GM12878 (cell line): ENCODE measurements at regions not wholly inside any gene's neighbourhood (a gene's known extent, or its start where the extent isn't known, plus 50 kb on each side); places are given as distances from the start of the nearest gene placed in this dataset.
A peak's percentile ranks its signal among the peaks of the same experiment; 100 is the strongest.

Experiments
- ATAC-seq: fragments of 200-7000 bp; cut with Tn5 transposase; 3 replicates; pipeline ENCODE4 v1.9.1; 2020; ENCODE audit warnings: mild to moderate bottlenecking, moderate library complexity
- BruUV-seq: library from RNA; stranded (reverse); fragments of 400-500 nt; replicated peaks from 2 replicates; lab custom pipeline; 2021; lab: Mats Ljungman, UMichigan
- CTCF ChIA-PET: fragments of 300-600 bp; sonication (Branson Sonifier 250); formaldehyde crosslinking; extraction: SDS; loops from one replicate; lab custom pipeline; 2021; ENCODE audit warnings: inconsistent platforms; lab: Yijun Ruan, JAX
- POLR2A ChIA-PET: fragments of 350-600 bp; formaldehyde crosslinking; extraction: SDS; loops from one replicate; lab custom pipeline; 2021; ENCODE audit warnings: inconsistent platforms; lab: Charles Lee
- RAD21 ChIA-PET: fragments of 300-600 bp; sonication (Branson Sonifier 250); formaldehyde crosslinking; loops from one replicate; lab custom pipeline; 2023; ENCODE audit warnings: antibody characterized with exemption; ENCODE audit not compliant: unreplicated experiment; lab: Charles Lee
- SMC1A ChIA-PET: fragments of 300-600 bp; sonication (Branson Sonifier 250); formaldehyde crosslinking; loops from one replicate; lab custom pipeline; 2023; ENCODE audit not compliant: unreplicated experiment, uncharacterized antibody; lab: Charles Lee
- DNase-seq: peaks from one replicate; pipeline ENCODE4 v3.0.0-alpha.2; 2011; ENCODE audit warnings: low read depth, low spot score
- FAIRE-seq: peaks from 3 replicates; lab custom pipeline; 2011; peaks lifted over from hg19 to GRCh38; lab: Jason Lieb, UNC
- H2AFZ ChIP-seq: 2 replicates; pipeline ENCODE4 v1.6.0; 2011; ENCODE audit warnings: low read depth, low read length, control low read depth; ENCODE audit not compliant: control insufficient read depth
- H3K27ac ChIP-seq: 2 replicates; pipeline ENCODE4 v1.5.1; 2011; ENCODE audit warnings: control low read depth; ENCODE audit not compliant: control insufficient read depth, insufficient read depth
- H3K27me3 ChIP-seq, 2 experiments: replicated peaks in 1 of 2; 2 replicates each; pipeline versions ENCODE4 v1.6.0 to v1.6.1; 2011; ENCODE audit warnings: low read length in 1 of 2; ENCODE audit not compliant: control insufficient read depth in 2 of 2, insufficient read depth in 2 of 2
- H3K36me3 ChIP-seq, 2 experiments: 2 replicates each; pipeline ENCODE4 v1.5.1; 2011; ENCODE audit warnings: low read length in 1 of 2; ENCODE audit not compliant: control insufficient read depth in 2 of 2, insufficient read depth in 2 of 2
- H3K4me1 ChIP-seq: 2 replicates; pipeline ENCODE4 v1.6.1; 2011; ENCODE audit warnings: mild to moderate bottlenecking, low read length, moderate library complexity, mixed read lengths; ENCODE audit not compliant: control insufficient read depth, insufficient read depth
- H3K4me2 ChIP-seq: 2 replicates; pipeline ENCODE4 v1.6.0; 2011; ENCODE audit warnings: control low read depth; ENCODE audit not compliant: control insufficient read depth, insufficient read depth
- H3K4me3 ChIP-seq: fragments of 200-600 bp; sonication (generic); 2 replicates; pipeline ENCODE4 v1.5.1; 2016
- H3K79me2 ChIP-seq: 2 replicates; pipeline ENCODE4 v1.6.0; 2011; ENCODE audit warnings: low read length; ENCODE audit not compliant: control insufficient read depth, insufficient read depth
- H3K9ac ChIP-seq: 2 replicates; pipeline ENCODE4 v1.8.0; 2011; ENCODE audit warnings: low read length, control low read depth, mixed read lengths; ENCODE audit not compliant: control insufficient read depth, insufficient read depth
- H3K9me3 ChIP-seq: replicated peaks from 3 replicates; pipeline ENCODE4 v1.5.1; 2011; ENCODE audit warnings: mild to moderate bottlenecking, low read length; ENCODE audit not compliant: control insufficient read depth, insufficient read depth
- H4K20me1 ChIP-seq: 2 replicates; pipeline ENCODE4 v1.6.0; 2011; ENCODE audit not compliant: control insufficient read depth, insufficient read depth
- CEBPZ ChIP-seq: fragments of 150-350 bp; IDR thresholded peaks from 2 replicates; pipeline ENCODE4 v1.6.1; 2016; ENCODE audit warnings: low read depth, low read length
- E4F1 ChIP-seq: fragments of 450-650 bp; IDR thresholded peaks from 2 replicates; pipeline ENCODE4 v1.6.1; 2018; ENCODE audit warnings: borderline replicate concordance, mild to moderate bottlenecking; ENCODE audit not compliant: partially characterized antibody
- ELK1 ChIP-seq: IDR thresholded peaks from 2 replicates; pipeline ENCODE4 v1.6.1; 2012; ENCODE audit warnings: low read depth, low read length, improper control_type of control experiment
- GATAD2B ChIP-seq: fragments of 450-650 bp; conservative IDR thresholded peaks from 2 replicates; pipeline ENCODE4 v1.6.1; 2017; ENCODE audit warnings: low read depth, mild to moderate bottlenecking, moderate library complexity
- NFIC ChIP-seq: IDR thresholded peaks from 2 replicates; pipeline ENCODE4 v1.6.1; 2012; ENCODE audit warnings: low read depth, mild to moderate bottlenecking, inconsistent platforms, low read length, moderate library complexity
- NR2C1 ChIP-seq: fragments of 450-650 bp; IDR thresholded peaks from 2 replicates; pipeline ENCODE4 v1.6.1; 2017; ENCODE audit warnings: antibody characterized with exemption, mild to moderate bottlenecking, moderate library complexity
- SMC3 ChIP-seq: IDR thresholded peaks from 2 replicates; pipeline ENCODE4 v1.6.1; 2011; ENCODE audit warnings: low read length, improper control_type of control experiment, borderline replicate concordance
- SP1 ChIP-seq: IDR thresholded peaks from one replicate; pipeline ENCODE4 v1.6.1; 2011; ENCODE audit warnings: low read depth, low read length
- SUZ12 ChIP-seq: fragments of 200-600 bp; sonication (generic); IDR thresholded peaks from one replicate; pipeline ENCODE4 v1.6.1; 2018; ENCODE audit warnings: antibody characterized with exemption, mild to moderate bottlenecking; ENCODE audit not compliant: unreplicated experiment
- TBL1XR1 ChIP-seq: IDR thresholded peaks from 2 replicates; pipeline ENCODE4 v1.6.1; 2012; ENCODE audit warnings: low read depth, low read length, improper control_type of control experiment
- TCF12 ChIP-seq: IDR thresholded peaks from 2 replicates; pipeline ENCODE4 v1.6.1; 2011; ENCODE audit warnings: low read depth, mild to moderate bottlenecking, low read length
- WGBS: methylation state at CpG from one replicate; pipeline ENCODE4 v1.1.6; 2016; ENCODE audit warnings: low lambda C conversion rate; ENCODE audit not compliant: insufficient replicate concordance, insufficient coverage; ENCODE audit errors: missing lambda C conversion rate; 5-methylcytosine and 5-hydroxymethylcytosine counted together
- in situ Hi-C: fragments of 300-500 bp; cut with MboI; formaldehyde crosslinking; loops from 9 replicates; pipeline ENCODE4 v1.14.3; 2018; ENCODE audit warnings: mixed read lengths
- intact Hi-C: fragments of 100-400 bp; cut with micrococcal nuclease; formaldehyde crosslinking; loops from one replicate; pipeline ENCODE4 v1.14.2; 2022; ENCODE audit not compliant: unreplicated experiment
- TF ChIP-seq, protein P1 (sequence below): IDR thresholded peaks from 2 replicates; pipeline ENCODE4 v1.6.1; 2011; ENCODE audit warnings: borderline replicate concordance, low read depth, mild to moderate bottlenecking, moderate library complexity, mixed read lengths, low read length; ENCODE audit not compliant: insufficient read depth; ENCODE audit errors: extremely low read length
- TF ChIP-seq, protein P2 (sequence below): fragments of 450-650 bp; IDR thresholded peaks from 2 replicates; pipeline ENCODE4 v1.6.1; 2016; ENCODE audit warnings: mild to moderate bottlenecking

DNA sequence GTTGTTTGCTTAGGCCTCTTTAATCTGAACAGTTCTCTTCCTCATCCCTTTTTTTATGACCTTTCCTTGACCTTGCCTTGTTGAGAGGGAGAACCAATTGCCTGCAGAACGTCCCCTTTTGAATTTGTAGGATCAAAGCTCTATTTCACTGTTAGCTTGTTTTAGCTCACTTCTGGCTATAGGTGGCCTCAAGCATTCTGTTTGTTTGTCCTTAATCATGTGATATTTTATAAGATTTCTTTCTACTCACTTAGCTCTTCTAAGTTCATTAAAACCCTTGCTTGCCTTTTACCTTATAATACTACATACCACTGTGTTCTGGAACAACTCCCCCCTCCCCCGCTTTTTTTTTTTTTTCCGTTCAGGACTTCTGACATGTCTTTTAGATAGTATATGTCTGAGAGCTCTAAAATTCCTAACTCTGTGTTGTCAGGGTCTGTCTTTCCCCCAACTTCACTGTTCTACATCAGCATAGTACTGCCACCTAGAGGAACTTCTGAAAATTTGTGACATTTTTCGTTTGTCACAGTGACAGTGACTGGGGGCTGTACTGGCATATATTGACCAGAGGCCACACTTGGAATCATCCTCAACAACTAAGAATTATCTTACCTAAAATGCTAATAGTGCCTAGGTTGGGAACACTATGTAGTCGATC is 128.5 kb downstream of the LARP7 start:
- peak; percentile 7 for DNase-seq
- H3K4me1 ChIP-seq: no peaks in the 10 kb centered on the region; the same call in 1 of the 2 replicates
- H3K27me3 ChIP-seq: no peaks in the 10 kb centered on the region
- TF ChIP-seq GATAD2B: no peak
- TF ChIP-seq, protein P1, sequence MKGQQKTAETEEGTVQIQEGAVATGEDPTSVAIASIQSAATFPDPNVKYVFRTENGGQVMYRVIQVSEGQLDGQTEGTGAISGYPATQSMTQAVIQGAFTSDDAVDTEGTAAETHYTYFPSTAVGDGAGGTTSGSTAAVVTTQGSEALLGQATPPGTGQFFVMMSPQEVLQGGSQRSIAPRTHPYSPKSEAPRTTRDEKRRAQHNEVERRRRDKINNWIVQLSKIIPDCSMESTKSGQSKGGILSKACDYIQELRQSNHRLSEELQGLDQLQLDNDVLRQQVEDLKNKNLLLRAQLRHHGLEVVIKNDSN: no peak
- no peak for TF ChIP-seq E4F1
- no peak for TF ChIP-seq CEBPZ
- TF ChIP-seq, protein P2, sequence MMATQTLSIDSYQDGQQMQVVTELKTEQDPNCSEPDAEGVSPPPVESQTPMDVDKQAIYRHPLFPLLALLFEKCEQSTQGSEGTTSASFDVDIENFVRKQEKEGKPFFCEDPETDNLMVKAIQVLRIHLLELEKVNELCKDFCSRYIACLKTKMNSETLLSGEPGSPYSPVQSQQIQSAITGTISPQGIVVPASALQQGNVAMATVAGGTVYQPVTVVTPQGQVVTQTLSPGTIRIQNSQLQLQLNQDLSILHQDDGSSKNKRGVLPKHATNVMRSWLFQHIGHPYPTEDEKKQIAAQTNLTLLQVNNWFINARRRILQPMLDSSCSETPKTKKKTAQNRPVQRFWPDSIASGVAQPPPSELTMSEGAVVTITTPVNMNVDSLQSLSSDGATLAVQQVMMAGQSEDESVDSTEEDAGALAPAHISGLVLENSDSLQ: peak; percentile 28; the same call in 1 of the 2 replicates
- TF ChIP-seq SMC3: peak; percentile 54; the same call in 1 of the 2 replicates
- no peak for TF ChIP-seq TCF12
- TF ChIP-seq NFIC: no peak
- no peak for TF ChIP-seq SP1
- no peak for TF ChIP-seq TBL1XR1
- no peak for TF ChIP-seq NR2C1
- TF ChIP-seq SUZ12: no peak
- TF ChIP-seq ELK1: no peak

More for the DNA sequence above, 128.5 kb downstream of the LARP7 start:
- H3K9ac ChIP-seq: no peak overlapping the region
- ChIA-PET SMC1A (interaction anchor here (0.6 to 5.2 kb wide), 35 partner anchors 11 to 791 kb away, joined by 3 to 98 read pairs (median 4); partner anchors contain the start of genes LARP7 and ZGRF1), CTCF (interaction anchor here (0.6 to 7.8 kb wide), 97 partner anchors 8 to 1248 kb away, joined by 3 to 320 read pairs (median 4); partner anchors contain the start of genes LARP7 and ZGRF1), POLR2A (interaction anchor here (0.6 to 1.1 kb wide), 3 partner anchors 11 to 186 kb away, joined by 3 to 7 read pairs (median 5); no protein-coding TSS in a partner anchor), RAD21 (interaction anchor here (0.6 to 3.9 kb wide), 34 partner anchors 10 to 1670 kb away, joined by 3 to 60 read pairs (median 3); no protein-coding TSS in a partner anchor)
- in situ Hi-C loops: loop anchor here (5.0 kb wide), 1 partner anchor 172 kb away; no protein-coding TSS in a partner anchor
- H3K36me3 ChIP-seq: no peaks in the 10 kb centered on the region
- H3K4me2 ChIP-seq: no peak overlapping the region
- no TSS peak for BruUV-seq
- ATAC-seq (peak; percentile 91), FAIRE-seq (peak; percentile 83)
- H2AFZ ChIP-seq: no peak overlapping the region
- no peaks in the 10 kb centered on the region for H3K9me3 ChIP-seq
- H3K4me3 ChIP-seq: no peak overlapping the region
- 1% methylated on average over 5 of the region's 5 CpGs for WGBS
- H3K79me2 ChIP-seq: no peaks in the 10 kb centered on the region
- H3K27ac ChIP-seq: no peak overlapping the region
- intact Hi-C loops: loop anchor here (1.0 to 5.0 kb wide), 2 partner anchors 128 to 243 kb away; partner anchors contain the start of gene LARP7
- H4K20me1 ChIP-seq: no peaks in the 10 kb centered on the region
